ENCODE measurements at regions not wholly inside any gene's neighbourhood (a gene's known extent, or its start where the extent isn't known, plus 50 kb on each side); places are given as distances from the start of the nearest gene placed in this dataset.

- H2BK5ac ChIP-seq (ENCODE audit: low read depth, low read length), result no peak overlapping the region
- H3K4ac ChIP-seq (replicated peaks; ENCODE audit: insufficient read length, low read depth, low read length), result no peak overlapping the region
- DNase-seq (ENCODE audit: low read depth in 1 of 2, low spot score in 2 of 2), result no peak
- H3K9me3 ChIP-seq (ENCODE audit: insufficient read depth in 2 of 2, low read depth in 1 of 2, low read length in 1 of 2), result 0 out of 4 replicates have a peak, but pooled peaks cover 0 to 2% of the 10 kb centered on the region in 2 experiments
- H3K4me1 ChIP-seq (replicated peaks in 1 of 4; ENCODE audit: control insufficient read depth in 3 of 4, insufficient read depth in 4 of 4, low read length in 3 of 4), result peaks cover 2 to 9% (median 7%) of the 10 kb centered on the region in 4 experiments
- no peak overlapping the region for H2BK12ac ChIP-seq (ENCODE audit: low read depth, low read length)
- no peak overlapping the region for H2AFZ ChIP-seq (ENCODE audit: low read length)
- H4K20me1 ChIP-seq (replicated peaks in 1 of 2; ENCODE audit: control insufficient read depth in 1 of 2, insufficient read depth in 2 of 2, low read length in 2 of 2), result no peaks in the 10 kb centered on the region
- FAIRE-seq, result no peak
- no peak overlapping the region; the same call in 1 of the 2 replicates for H3K18ac ChIP-seq (ENCODE audit: extremely low read depth, low read length)
- H4K91ac ChIP-seq (replicated peaks; ENCODE audit: insufficient read length, low read length), result no peak overlapping the region
- H3K79me1 ChIP-seq (ENCODE audit: low read depth, low read length), result no peaks in the 10 kb centered on the region
- peaks cover 0 to 9% (median 2%) of the 10 kb centered on the region in 4 experiments; a peak in 2 of 7 replicates for H3K27me3 ChIP-seq (replicated peaks in 1 of 4; ENCODE audit: control insufficient read depth in 3 of 4, extremely low read depth in 1 of 4, insufficient read depth in 3 of 4, low read length in 3 of 4)
- no peak overlapping the region for H2BK120ac ChIP-seq (replicated peaks; ENCODE audit: low read depth, low read length)
- TF ChIP-seq SUZ12 (IDR thresholded peaks at IDR 0.05; ENCODE audit: low read length) (no peak), CEBPB (IDR thresholded peaks at IDR 0.05; ENCODE audit: low read depth, low read length) (no peak)
- no peaks in the 10 kb centered on the region for H3K36me3 ChIP-seq (ENCODE audit: control insufficient read depth in 2 of 4, insufficient read depth in 4 of 4, low read length in 3 of 4)
- H2BK20ac ChIP-seq (ENCODE audit: low read length), result no peak overlapping the region
- no peaks in the 10 kb centered on the region for H3K79me2 ChIP-seq (ENCODE audit: control insufficient read depth in 1 of 2, insufficient read depth in 2 of 2, low read length in 2 of 2)
- H3K9ac ChIP-seq (replicated peaks in 1 of 4; ENCODE audit: extremely low read depth in 1 of 4, low read depth in 3 of 4, low read length in 3 of 4), result no peak overlapping the region
- H3K23ac ChIP-seq (ENCODE audit: insufficient read length), result no peak overlapping the region
- no peaks in the 10 kb centered on the region for H3K23me2 ChIP-seq (ENCODE audit: low read depth, low read length)
- no peak overlapping the region for H2AK5ac ChIP-seq (ENCODE audit: low read depth, low read length)
- H4K8ac ChIP-seq (ENCODE audit: extremely low read depth, insufficient read depth, low read length), result no peak overlapping the region; the same call in none of the 2 replicates
- no peak overlapping the region for H3K4me3 ChIP-seq (ENCODE audit: extremely low read depth in 1 of 4, insufficient read depth in 2 of 4, low read depth in 3 of 4, low read length in 4 of 4)
- H2BK15ac ChIP-seq (ENCODE audit: low read length), result no peak overlapping the region
- no peak overlapping the region for H4K5ac ChIP-seq (ENCODE audit: insufficient read length, low read depth, low read length)
- no peak overlapping the region for H3K27ac ChIP-seq (ENCODE audit: low read depth, low read length)
- WGBS, 2 experiments (ENCODE audit: extremely low coverage in 1 of 2, insufficient coverage in 1 of 2, insufficient read length in 1 of 2, insufficient replicate concordance in 2 of 2, low coverage in 1 of 2, low lambda C conversion rate in 2 of 2, missing lambda C conversion rate in 1 of 2), result 83% methylated on average over 9 of the region's 10 CpGs; no CpG with 5 or more reads in 1 of the 2 experiments
- no peak overlapping the region for H3K4me2 ChIP-seq (ENCODE audit: insufficient read depth in 1 of 2, low read depth in 2 of 2, low read length in 2 of 2)
- ChIA-PET CTCF (ENCODE audit: partially characterized antibody) (interaction anchor here (0.6 to 4.3 kb wide), 4 partner anchors 12 to 267 kb away, joined by 3 to 27 read pairs (median 4); no protein-coding TSS in a partner anchor), POLR2A (ENCODE audit: partially characterized antibody) (no interaction called here)
- H3K14ac ChIP-seq (ENCODE audit: insufficient read length), result no peak overlapping the region
- H3K56ac ChIP-seq (replicated peaks; ENCODE audit: insufficient read length, low read depth, low read length), result no peak overlapping the region
Measured at GRCh38 chr11:69931060-69931910, 112.1 kb upstream of the FGF3 start.
